Testis (tissue), 2 donors: ENCODE measurements at regions not wholly inside any gene's neighbourhood (a gene's known extent, or its start where the extent isn't known, plus 50 kb on each side); places are given as distances from the start of the nearest gene placed in this dataset.

Experiments
- POLR2A ChIP-seq: fragments of 450-650 bp; IDR thresholded peaks from one replicate; pipeline ENCODE4 v1.6.1; 2017; ENCODE audit warnings: antibody characterized with exemption, mild to moderate bottlenecking, moderate library complexity
- TF ChIP-seq, protein P1 (sequence below), 3 experiments: fragments of 450-650 bp in 2 of 3; fragments of 200-600 bp in 1 of 3; sonication (generic) in 1 of 3; IDR thresholded peaks; one replicate each; pipeline ENCODE4 v1.5.1; 2016 to 2019; ENCODE audit warnings: antibody characterized with exemption in 3 of 3, mild to moderate bottlenecking in 2 of 3, moderate library complexity in 1 of 3

DNA sequence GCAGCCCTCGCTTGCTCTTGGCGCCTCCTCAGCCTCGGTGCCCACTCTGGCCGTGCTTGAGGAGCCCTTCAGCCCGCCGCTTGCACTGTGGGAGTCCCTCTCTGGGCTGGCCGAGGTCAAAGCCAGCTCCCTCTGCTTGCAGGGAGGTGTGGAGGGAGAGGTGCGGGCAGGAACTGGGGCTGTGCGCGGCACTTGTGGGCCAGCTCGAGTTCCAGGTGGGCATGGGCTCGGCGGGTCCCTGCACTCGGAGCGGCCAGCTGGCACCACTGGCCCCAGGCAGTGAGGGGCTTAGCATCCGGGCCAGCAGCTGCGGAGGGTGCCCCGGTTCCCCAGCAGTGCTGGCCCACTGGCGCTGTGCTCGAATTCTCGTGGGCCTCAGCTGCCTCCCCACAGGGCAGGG, 152.1 kb upstream of the SEMA3C start:
- TF ChIP-seq, protein P1, sequence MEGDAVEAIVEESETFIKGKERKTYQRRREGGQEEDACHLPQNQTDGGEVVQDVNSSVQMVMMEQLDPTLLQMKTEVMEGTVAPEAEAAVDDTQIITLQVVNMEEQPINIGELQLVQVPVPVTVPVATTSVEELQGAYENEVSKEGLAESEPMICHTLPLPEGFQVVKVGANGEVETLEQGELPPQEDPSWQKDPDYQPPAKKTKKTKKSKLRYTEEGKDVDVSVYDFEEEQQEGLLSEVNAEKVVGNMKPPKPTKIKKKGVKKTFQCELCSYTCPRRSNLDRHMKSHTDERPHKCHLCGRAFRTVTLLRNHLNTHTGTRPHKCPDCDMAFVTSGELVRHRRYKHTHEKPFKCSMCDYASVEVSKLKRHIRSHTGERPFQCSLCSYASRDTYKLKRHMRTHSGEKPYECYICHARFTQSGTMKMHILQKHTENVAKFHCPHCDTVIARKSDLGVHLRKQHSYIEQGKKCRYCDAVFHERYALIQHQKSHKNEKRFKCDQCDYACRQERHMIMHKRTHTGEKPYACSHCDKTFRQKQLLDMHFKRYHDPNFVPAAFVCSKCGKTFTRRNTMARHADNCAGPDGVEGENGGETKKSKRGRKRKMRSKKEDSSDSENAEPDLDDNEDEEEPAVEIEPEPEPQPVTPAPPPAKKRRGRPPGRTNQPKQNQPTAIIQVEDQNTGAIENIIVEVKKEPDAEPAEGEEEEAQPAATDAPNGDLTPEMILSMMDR (IDR thresholded peaks at IDR 0.05), result no peak
- no peak for TF ChIP-seq POLR2A
